Activated CD4-positive, alpha-beta T cell treated with anti-CD3 and anti-CD28 coated beads, Interleukin-2, amount 10 ng/mL, durations not matched to agents 7 days and 5 days (primary cell): ENCODE measurements at regions not wholly inside any gene's neighbourhood (a gene's known extent, or its start where the extent isn't known, plus 50 kb on each side); places are given as distances from the start of the nearest gene placed in this dataset.

ENCODE experiments used
- CTCF ChIA-PET: fragments of 350-600 bp; sonication (Branson Sonifier 250); formaldehyde crosslinking; loops from one replicate; lab custom pipeline; 2021; ENCODE audit warnings: antibody characterized with exemption; lab: Charles Lee
- POLR2A ChIA-PET: fragments of 350-600 bp; sonication (Branson Sonifier 250); formaldehyde crosslinking; loops from one replicate; lab custom pipeline; 2021; ENCODE audit warnings: antibody characterized with exemption; lab: Charles Lee
- DNase-seq: peaks from one replicate; pipeline ENCODE4 v3.0.0-alpha.2; 2020
- H3K27ac Mint-ChIP-seq: one replicate; pipeline ENCODE4 v1.8.0; 2021; ENCODE audit warnings: mild to moderate bottlenecking, moderate library complexity, mixed read lengths
- H3K27me3 Mint-ChIP-seq: one replicate; pipeline ENCODE4 v1.8.0; 2021; ENCODE audit warnings: mixed read lengths
- H3K36me3 Mint-ChIP-seq: one replicate; pipeline ENCODE4 v1.8.0; 2021; ENCODE audit warnings: low read depth, mixed read lengths
- H3K4me1 Mint-ChIP-seq: one replicate; pipeline ENCODE4 v1.8.0; 2021; ENCODE audit warnings: mixed read lengths
- H3K4me3 Mint-ChIP-seq: one replicate; pipeline ENCODE4 v1.8.0; 2021; ENCODE audit warnings: mild to moderate bottlenecking, moderate library complexity, mixed read lengths
- H3K9me3 Mint-ChIP-seq: one replicate; pipeline ENCODE4 v1.8.0; 2021; ENCODE audit warnings: mixed read lengths

DNA sequence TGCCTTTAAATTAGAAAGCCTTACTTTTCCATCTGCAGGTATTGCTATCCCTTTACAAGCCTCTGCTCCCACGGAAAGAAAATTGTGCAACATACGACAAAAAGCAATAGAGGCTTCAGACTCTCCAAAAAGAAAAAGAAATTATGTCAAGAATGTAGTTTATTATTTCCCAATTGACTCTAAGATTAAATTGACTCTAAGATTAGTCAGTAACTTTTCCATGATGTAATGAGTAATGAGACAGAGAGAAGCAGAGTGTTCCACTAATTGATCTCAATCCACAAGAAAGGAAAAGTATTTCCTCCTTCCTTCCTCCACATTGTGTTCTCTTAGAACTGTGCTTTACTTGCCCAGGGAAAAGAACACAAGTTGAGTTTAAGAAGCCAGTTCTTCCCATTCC lies 345.7 kb upstream of the HS3ST1 start:
- DNase-seq, result no peak
- H3K4me3 Mint-ChIP-seq, result no peak overlapping the region
- ChIA-PET POLR2A (no interaction called here), CTCF (no interaction called here)
- no peaks in the 10 kb centered on the region for H3K36me3 Mint-ChIP-seq
- H3K4me1 Mint-ChIP-seq, result no peaks in the 10 kb centered on the region
- no peaks in the 10 kb centered on the region for H3K9me3 Mint-ChIP-seq
- no peak overlapping the region for H3K27ac Mint-ChIP-seq
- no peaks in the 10 kb centered on the region for H3K27me3 Mint-ChIP-seq

- Mint-ChIP-seq H3K27me3 (no peaks in the 10 kb centered on the region), H3K36me3 (no peaks in the 10 kb centered on the region), H3K4me3 (no peak overlapping the region), H3K4me1 (no peaks in the 10 kb centered on the region), H3K27ac (no peak overlapping the region), H3K9me3 (no peaks in the 10 kb centered on the region)
- ChIA-PET CTCF (interaction anchor here (1.2 kb wide), 1 partner anchor 11 kb away, joined by 3 read pairs; no protein-coding TSS in a partner anchor), POLR2A (no interaction called here)
- no peak for DNase-seq
These were observed 345.1 kb upstream of the HS3ST1 start for GRCh38 chr4:11773798-11774197.

DNA sequence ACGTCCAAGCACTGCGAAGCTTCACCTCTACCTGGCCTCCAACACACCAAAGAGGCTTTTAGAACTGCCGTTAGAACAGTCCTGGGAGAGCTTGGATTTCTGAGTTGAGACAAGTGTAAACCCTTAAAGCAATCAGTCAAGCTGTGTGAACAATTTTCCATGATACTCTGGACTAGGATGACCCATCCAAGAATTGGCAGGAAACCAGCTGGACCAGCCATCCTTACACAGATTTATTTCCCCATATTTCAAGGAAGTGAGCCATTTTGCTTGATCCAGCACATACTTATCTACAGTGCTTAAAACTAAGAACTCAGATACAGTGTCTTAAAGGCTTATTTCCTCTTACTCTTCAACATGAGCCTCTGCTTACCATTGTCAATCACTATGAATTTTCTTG lies 340.7 kb upstream of the HS3ST1 start:
- no peak overlapping the region for H3K27ac Mint-ChIP-seq
- H3K36me3 Mint-ChIP-seq, result no peaks in the 10 kb centered on the region
- no peak for DNase-seq
- no peak overlapping the region for H3K4me3 Mint-ChIP-seq
- H3K4me1 Mint-ChIP-seq, result no peaks in the 10 kb centered on the region
- peaks cover under 1% of the 10 kb centered on the region for H3K27me3 Mint-ChIP-seq
- ChIA-PET POLR2A (no interaction called here), CTCF (no interaction called here)
- no peaks in the 10 kb centered on the region for H3K9me3 Mint-ChIP-seq

DNA sequence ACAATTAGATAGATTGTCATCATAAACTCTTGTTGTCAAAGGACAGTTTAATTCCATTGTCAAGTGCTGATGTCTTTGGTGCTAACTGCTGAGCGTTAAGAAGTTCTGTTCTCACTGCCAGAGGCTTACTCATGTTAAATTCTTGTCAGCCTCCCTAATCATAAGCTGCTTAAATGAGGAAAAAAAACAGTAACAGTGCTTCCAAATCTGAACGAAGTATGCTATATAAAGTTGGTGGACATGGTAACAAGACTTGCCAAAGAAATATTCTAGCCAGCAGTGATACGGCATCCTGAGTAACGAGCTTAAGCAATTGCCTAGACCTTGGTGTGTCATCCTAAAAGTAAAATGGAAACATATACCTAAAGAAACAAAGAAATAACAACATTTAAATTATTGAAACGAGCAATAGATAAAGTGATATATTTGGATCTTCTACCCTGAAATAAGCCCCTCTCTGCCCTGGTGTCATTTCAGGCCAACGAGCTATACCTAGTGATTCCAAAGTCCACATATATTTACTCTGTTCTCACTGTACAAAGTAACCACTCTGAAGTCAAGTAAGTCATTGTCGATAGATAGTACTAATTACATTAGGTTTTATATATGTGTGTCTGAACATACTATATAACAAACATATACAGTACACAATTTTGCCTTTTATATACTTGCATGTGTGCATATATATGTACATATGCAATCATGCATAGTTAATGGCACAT lies 339.7 kb upstream of the HS3ST1 start:
- POLR2A ChIA-PET, result no interaction called here

DNA sequence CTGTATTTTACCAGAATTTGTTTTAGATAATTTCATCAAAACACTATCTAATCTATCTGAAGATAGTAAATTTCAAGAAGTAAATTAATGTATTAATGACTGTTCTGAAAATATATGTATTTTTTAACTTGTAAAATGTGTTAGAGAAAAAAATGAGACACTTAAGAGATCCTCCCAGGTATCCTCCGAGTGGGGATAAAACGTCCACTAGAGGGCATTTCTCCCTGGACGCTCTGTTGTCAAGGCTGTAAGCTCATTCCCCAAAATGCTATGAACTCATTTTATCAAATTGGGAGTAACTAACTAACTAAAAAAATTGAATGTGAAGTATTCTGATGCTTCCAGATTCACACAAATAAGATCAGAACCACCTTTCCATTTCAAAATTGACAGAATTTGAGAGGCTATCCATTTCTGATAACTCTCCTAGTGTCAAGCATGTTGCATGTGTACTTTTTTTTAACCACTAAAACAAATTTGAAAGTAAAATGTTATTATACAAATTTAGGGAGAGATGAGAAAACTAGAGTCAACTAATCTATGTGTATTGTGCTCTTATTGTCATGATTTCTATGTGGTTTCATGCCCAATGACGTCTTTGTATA lies 337.3 kb upstream of the HS3ST1 start:
- Mint-ChIP-seq H3K27ac (no peak overlapping the region), H3K4me1 (no peaks in the 10 kb centered on the region), H3K27me3 (peaks cover 2% of the 10 kb centered on the region), H3K36me3 (no peaks in the 10 kb centered on the region), H3K4me3 (no peak overlapping the region), H3K9me3 (no peaks in the 10 kb centered on the region)
- ChIA-PET POLR2A (no interaction called here), CTCF (no interaction called here)
- DNase-seq, result peak; percentile 17

More for the DNA sequence above, 339.7 kb upstream of the HS3ST1 start:
- Mint-ChIP-seq H3K9me3 (no peaks in the 10 kb centered on the region), H3K27me3 (peaks cover 2% of the 10 kb centered on the region), H3K4me3 (no peak overlapping the region), H3K27ac (no peak overlapping the region), H3K4me1 (no peaks in the 10 kb centered on the region), H3K36me3 (no peaks in the 10 kb centered on the region)
- CTCF ChIA-PET, result interaction anchor here (0.6 kb wide), 1 partner anchor 27 kb away, joined by 3 read pairs; no protein-coding TSS in a partner anchor
- no peak for DNase-seq

GRCh38 chr4:11748164-11748872 lies 319.6 kb upstream of the HS3ST1 start:
- Mint-ChIP-seq H3K4me3 (no peak overlapping the region), H3K27me3 (peaks cover 3% of the 10 kb centered on the region), H3K4me1 (no peaks in the 10 kb centered on the region), H3K36me3 (no peaks in the 10 kb centered on the region), H3K9me3 (no peaks in the 10 kb centered on the region), H3K27ac (no peak overlapping the region)
- DNase-seq, result no peak
- ChIA-PET CTCF (no interaction called here), POLR2A (no interaction called here)

DNA sequence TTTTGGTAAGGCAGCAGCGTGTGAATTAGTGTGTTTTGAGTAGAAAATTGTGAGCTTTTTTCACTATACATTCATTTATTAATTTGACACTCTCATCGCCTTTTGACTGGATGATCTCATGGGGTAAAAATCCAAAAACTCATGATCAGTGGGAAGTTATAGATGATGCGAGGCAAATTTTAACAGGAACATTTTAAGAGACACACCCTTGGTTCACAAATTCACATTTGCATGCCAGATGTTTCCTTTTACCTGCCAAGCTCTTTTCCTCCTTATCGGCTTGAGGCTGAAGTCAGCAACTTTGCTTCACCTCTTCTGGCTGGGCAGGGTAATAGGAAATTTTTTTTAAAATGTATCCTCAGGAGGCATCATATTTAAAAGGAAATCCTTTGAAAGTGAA lies 318.0 kb upstream of the HS3ST1 start:
- no peak overlapping the region for H3K27ac Mint-ChIP-seq
- no peak overlapping the region for H3K4me3 Mint-ChIP-seq
- no peaks in the 10 kb centered on the region for H3K9me3 Mint-ChIP-seq
- ChIA-PET POLR2A (no interaction called here), CTCF (interaction anchor here (0.6 kb wide), 1 partner anchor 134 kb away, joined by 3 read pairs; no protein-coding TSS in a partner anchor)
- no peaks in the 10 kb centered on the region for H3K36me3 Mint-ChIP-seq
- H3K27me3 Mint-ChIP-seq, result peaks cover 3% of the 10 kb centered on the region
- no peak for DNase-seq
- no peaks in the 10 kb centered on the region for H3K4me1 Mint-ChIP-seq

- H3K4me3 Mint-ChIP-seq, result no peak overlapping the region
- CTCF ChIA-PET, result no interaction called here
- no peaks in the 10 kb centered on the region for H3K4me1 Mint-ChIP-seq
- no peak overlapping the region for H3K27ac Mint-ChIP-seq
- no peaks in the 10 kb centered on the region for H3K9me3 Mint-ChIP-seq
- H3K36me3 Mint-ChIP-seq, result no peaks in the 10 kb centered on the region
- peaks cover 3% of the 10 kb centered on the region for H3K27me3 Mint-ChIP-seq
- POLR2A ChIA-PET, result no interaction called here
- no peak for DNase-seq
These were observed 315.3 kb upstream of the HS3ST1 start for GRCh38 chr4:11743976-11744375.

DNA sequence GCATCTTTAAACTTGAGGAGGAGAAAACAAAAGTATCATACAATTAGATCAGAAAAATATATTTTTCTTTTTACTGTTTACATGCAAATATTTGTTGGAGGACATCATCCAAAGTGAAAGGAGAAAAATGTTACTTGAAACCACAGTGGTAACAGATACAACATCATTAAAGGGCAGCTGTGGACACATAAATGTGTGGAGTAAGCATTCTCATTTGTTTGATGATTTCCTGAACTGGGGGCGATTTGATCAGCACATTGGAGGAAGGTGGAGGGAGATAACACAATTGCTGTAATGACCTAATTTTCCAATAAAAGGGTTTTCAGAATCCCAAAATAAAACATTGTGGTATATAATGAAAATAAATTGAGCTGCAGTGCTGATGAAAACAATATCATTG lies 314.5 kb upstream of the HS3ST1 start:
- Mint-ChIP-seq H3K4me3 (no peak overlapping the region), H3K27me3 (peaks cover under 1% of the 10 kb centered on the region), H3K4me1 (no peaks in the 10 kb centered on the region), H3K9me3 (no peaks in the 10 kb centered on the region), H3K36me3 (no peaks in the 10 kb centered on the region), H3K27ac (no peak overlapping the region)
- no peak for DNase-seq
- ChIA-PET CTCF (no interaction called here), POLR2A (no interaction called here)

DNA sequence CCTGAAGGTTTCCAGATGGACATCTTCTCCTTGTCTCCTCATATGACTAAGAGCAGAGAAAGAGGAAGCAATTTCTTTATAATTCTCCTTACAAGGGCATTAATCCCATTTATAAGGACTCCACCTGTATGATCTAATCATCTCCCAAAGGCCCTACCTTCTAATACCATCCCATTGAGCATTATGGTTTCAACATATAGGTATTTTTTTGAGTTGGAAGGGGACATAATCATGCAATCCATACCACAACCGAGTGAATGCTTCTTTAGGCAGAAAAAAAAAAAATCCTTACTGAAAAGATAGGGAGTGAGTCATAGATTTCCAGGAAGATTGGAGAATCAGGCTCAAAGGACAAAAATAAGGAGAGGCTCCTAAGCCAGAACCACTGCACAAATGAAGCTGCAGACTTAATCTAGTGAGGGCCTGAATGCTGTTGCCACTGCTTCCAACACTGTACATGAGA lies 312.5 kb upstream of the HS3ST1 start:
- H3K36me3 Mint-ChIP-seq, result no peaks in the 10 kb centered on the region
- CTCF ChIA-PET, result interaction anchor here (1.1 kb wide), 1 partner anchor 27 kb away, joined by 3 read pairs; no protein-coding TSS in a partner anchor
- no peak overlapping the region for H3K27ac Mint-ChIP-seq

GRCh38 chr4:11739992-11740391 lies 311.3 kb upstream of the HS3ST1 start:
- Mint-ChIP-seq H3K4me1 (no peaks in the 10 kb centered on the region), H3K27ac (no peak overlapping the region), H3K27me3 (no peaks in the 10 kb centered on the region), H3K9me3 (no peaks in the 10 kb centered on the region), H3K4me3 (no peak overlapping the region), H3K36me3 (no peaks in the 10 kb centered on the region)
- POLR2A ChIA-PET, result no interaction called here
- DNase-seq, result no peak
- CTCF ChIA-PET, result no interaction called here

More for the DNA sequence above, 312.5 kb upstream of the HS3ST1 start:
- no peak overlapping the region for H3K4me3 Mint-ChIP-seq
- DNase-seq, result no peak
- POLR2A ChIA-PET, result no interaction called here
- H3K4me1 Mint-ChIP-seq, result no peaks in the 10 kb centered on the region
- no peaks in the 10 kb centered on the region for H3K27me3 Mint-ChIP-seq
- no peaks in the 10 kb centered on the region for H3K9me3 Mint-ChIP-seq

DNA sequence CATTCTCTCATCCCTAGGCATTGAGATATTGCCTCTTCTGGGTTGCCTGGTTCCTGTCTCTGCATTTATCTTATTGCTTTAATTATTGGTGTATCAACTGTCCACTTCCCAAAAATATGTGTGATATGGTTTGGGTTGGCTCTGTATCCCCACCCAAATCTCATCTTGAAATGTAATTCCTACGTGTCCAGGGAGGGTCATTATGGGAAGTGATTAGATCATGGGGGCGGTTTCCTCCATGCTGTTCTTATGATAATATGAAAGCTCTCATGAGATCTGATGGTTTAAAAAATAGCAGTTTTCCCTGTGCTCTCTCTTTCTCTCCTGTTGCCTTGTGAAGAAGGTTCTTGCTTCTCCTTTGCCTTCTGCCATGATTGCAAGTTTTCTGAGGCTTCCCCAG lies 308.3 kb upstream of the HS3ST1 start:
- H3K36me3 Mint-ChIP-seq, result no peaks in the 10 kb centered on the region
- H3K9me3 Mint-ChIP-seq, result no peaks in the 10 kb centered on the region
- DNase-seq, result no peak
- no peaks in the 10 kb centered on the region for H3K4me1 Mint-ChIP-seq
- H3K27me3 Mint-ChIP-seq, result no peaks in the 10 kb centered on the region
- no peak overlapping the region for H3K4me3 Mint-ChIP-seq
- no peak overlapping the region for H3K27ac Mint-ChIP-seq
- ChIA-PET CTCF (no interaction called here), POLR2A (no interaction called here)

- Mint-ChIP-seq H3K36me3 (no peaks in the 10 kb centered on the region), H3K9me3 (no peaks in the 10 kb centered on the region), H3K27me3 (no peaks in the 10 kb centered on the region), H3K4me1 (no peaks in the 10 kb centered on the region), H3K4me3 (no peak overlapping the region), H3K27ac (no peak overlapping the region)
- CTCF ChIA-PET, result no interaction called here
- POLR2A ChIA-PET, result no interaction called here
- no peak for DNase-seq
These were observed 307.0 kb upstream of the HS3ST1 start for GRCh38 chr4:11735651-11736050.
